AG04450 (cell line): ENCODE measurements at regions not wholly inside any gene's neighbourhood (a gene's known extent, or its start where the extent isn't known, plus 50 kb on each side); places are given as distances from the start of the nearest gene placed in this dataset.

Experiments used
- CTCF ChIA-PET: fragments of 300-600, 350-600 bp; formaldehyde crosslinking; extraction: SDS; loops from one replicate; lab custom pipeline; 2022; ENCODE audit warnings: antibody characterized with exemption, inconsistent platforms; lab: Charles Lee
- POLR2A ChIA-PET: fragments of 350-600 bp; formaldehyde crosslinking; extraction: SDS; loops from one replicate; lab custom pipeline; 2021; ENCODE audit warnings: antibody characterized with exemption, inconsistent platforms; lab: Yijun Ruan, JAX
- DNase-seq: peaks from one replicate; pipeline ENCODE4 v3.0.0-alpha.2; 2011; ENCODE audit warnings: low read depth, low spot score
- H3K27ac ChIP-seq: one replicate; pipeline ENCODE4 v1.5.1; 2012; ENCODE audit warnings: low read depth, low read length, control low read depth
- H3K27me3 ChIP-seq: one replicate; pipeline ENCODE4 v1.6.0; 2012; ENCODE audit warnings: low read length; ENCODE audit not compliant: control insufficient read depth, insufficient read depth
- H3K4me3 ChIP-seq: 2 replicates; pipeline ENCODE4 v1.5.1; 2011; ENCODE audit warnings: mild to moderate bottlenecking, low read depth, low read length, control low read depth
- H3K9me3 ChIP-seq: 2 replicates; pipeline ENCODE4 v1.5.1; 2012; ENCODE audit warnings: low read length; ENCODE audit not compliant: control insufficient read depth, insufficient read depth
- CTCF ChIP-seq: IDR thresholded peaks from 2 replicates; pipeline ENCODE4 v1.5.1; 2011; ENCODE audit warnings: low read depth, low read length, control low read depth, inconsistent platforms

- H3K27ac ChIP-seq: no peak overlapping the region
- ChIA-PET POLR2A (no interaction called here), CTCF (no interaction called here)
- DNase-seq: no peak
- peaks cover 22% of the 10 kb centered on the region for H3K9me3 ChIP-seq
- H3K27me3 ChIP-seq: no peaks in the 10 kb centered on the region
- H3K4me3 ChIP-seq: no peak overlapping the region
- TF ChIP-seq CTCF: no peak
These were observed 1106.0 kb downstream of the TAF11L14 start for GRCh38 chr5:18740301-18740700.

- no peak for DNase-seq
- no peak for TF ChIP-seq CTCF
- H3K27me3 ChIP-seq: no peaks in the 10 kb centered on the region
- no peak overlapping the region for H3K4me3 ChIP-seq
- H3K9me3 ChIP-seq: peaks cover 28% of the 10 kb centered on the region
- ChIA-PET POLR2A (no interaction called here), CTCF (no interaction called here)
- H3K27ac ChIP-seq: no peak overlapping the region
These were observed 1108.6 kb downstream of the TAF11L14 start for GRCh38 chr5:18742830-18743229.

GRCh38 chr5:18744441-18744840 lies 1110.2 kb downstream of the TAF11L14 start:
- TF ChIP-seq CTCF: no peak
- Histone ChIP-seq H3K27me3 (no peaks in the 10 kb centered on the region), H3K27ac (no peak overlapping the region), H3K9me3 (peaks cover 28% of the 10 kb centered on the region), H3K4me3 (no peak overlapping the region)
- POLR2A ChIA-PET: no interaction called here
- CTCF ChIA-PET: no interaction called here
- DNase-seq: no peak

GRCh38 chr5:18745042-18745987 lies 1111.1 kb downstream of the TAF11L14 start:
- no peak for TF ChIP-seq CTCF
- Histone ChIP-seq H3K27me3 (no peaks in the 10 kb centered on the region), H3K27ac (no peak overlapping the region), H3K4me3 (no peak overlapping the region), H3K9me3 (peaks cover 28% of the 10 kb centered on the region)
- DNase-seq: no peak
- ChIA-PET POLR2A (no interaction called here), CTCF (no interaction called here)

- TF ChIP-seq CTCF: no peak
- H3K4me3 ChIP-seq: no peak overlapping the region
- H3K27me3 ChIP-seq: no peaks in the 10 kb centered on the region
- peaks cover 31% of the 10 kb centered on the region for H3K9me3 ChIP-seq
- ChIA-PET CTCF (interaction anchor here (0.5 kb wide), 1 partner anchor 52 kb away, joined by 3 read pairs; no protein-coding TSS in a partner anchor), POLR2A (no interaction called here)
- DNase-seq: no peak
- no peak overlapping the region for H3K27ac ChIP-seq
These were observed 1111.8 kb downstream of the TAF11L14 start for GRCh38 chr5:18745988-18746615.
